BLaER1 treated with 17β-estradiol and CSF1 and Interleukin-3, amounts not matched to agents 10 nM and 100 nM (cell line): ENCODE measurements at regions not wholly inside any gene's neighbourhood (a gene's known extent, or its start where the extent isn't known, plus 50 kb on each side); places are given as distances from the start of the nearest gene placed in this dataset.

Source experiments
- H3K27ac ChIP-seq, 11 experiments: shearing (Covaris generic); formaldehyde crosslinking; 2 replicates each; pipeline ENCODE4 v1.8.1; 2022
- H3K27me3 ChIP-seq, 11 experiments: shearing (Covaris generic); formaldehyde crosslinking; 2 replicates each; pipeline ENCODE4 v1.8.1; 2022
- H3K36me3 ChIP-seq, 11 experiments: shearing (Covaris generic); formaldehyde crosslinking; 2 replicates each; pipeline ENCODE4 v1.8.1; 2022
- H3K4me1 ChIP-seq, 10 experiments: shearing (Covaris generic); formaldehyde crosslinking; 2 replicates each; pipeline ENCODE4 v1.8.1; 2022
- H3K4me2 ChIP-seq, 11 experiments: shearing (Covaris generic); formaldehyde crosslinking; 2 replicates each; pipeline ENCODE4 v1.8.1; 2022
- H3K4me3 ChIP-seq, 10 experiments: shearing (Covaris generic); formaldehyde crosslinking; 2 replicates each; pipeline ENCODE4 v1.8.1; 2022
- H3K9ac ChIP-seq, 11 experiments: shearing (Covaris generic); formaldehyde crosslinking; 2 replicates each; pipeline ENCODE4 v1.8.1; 2022
- H3K9me3 ChIP-seq, 11 experiments: shearing (Covaris generic); formaldehyde crosslinking; replicated peaks in 1 of 11; 2 replicates each; pipeline ENCODE4 v1.8.1; 2022
- H4K20me1 ChIP-seq, 11 experiments: shearing (Covaris generic); formaldehyde crosslinking; 2 replicates each; pipeline ENCODE4 v1.8.1; 2022
- Cebpa-rat ChIP-seq, 11 experiments: shearing (Covaris generic); IDR thresholded peaks; 2 replicates each; pipeline ENCODE4 v1.8.1; 2022

DNA sequence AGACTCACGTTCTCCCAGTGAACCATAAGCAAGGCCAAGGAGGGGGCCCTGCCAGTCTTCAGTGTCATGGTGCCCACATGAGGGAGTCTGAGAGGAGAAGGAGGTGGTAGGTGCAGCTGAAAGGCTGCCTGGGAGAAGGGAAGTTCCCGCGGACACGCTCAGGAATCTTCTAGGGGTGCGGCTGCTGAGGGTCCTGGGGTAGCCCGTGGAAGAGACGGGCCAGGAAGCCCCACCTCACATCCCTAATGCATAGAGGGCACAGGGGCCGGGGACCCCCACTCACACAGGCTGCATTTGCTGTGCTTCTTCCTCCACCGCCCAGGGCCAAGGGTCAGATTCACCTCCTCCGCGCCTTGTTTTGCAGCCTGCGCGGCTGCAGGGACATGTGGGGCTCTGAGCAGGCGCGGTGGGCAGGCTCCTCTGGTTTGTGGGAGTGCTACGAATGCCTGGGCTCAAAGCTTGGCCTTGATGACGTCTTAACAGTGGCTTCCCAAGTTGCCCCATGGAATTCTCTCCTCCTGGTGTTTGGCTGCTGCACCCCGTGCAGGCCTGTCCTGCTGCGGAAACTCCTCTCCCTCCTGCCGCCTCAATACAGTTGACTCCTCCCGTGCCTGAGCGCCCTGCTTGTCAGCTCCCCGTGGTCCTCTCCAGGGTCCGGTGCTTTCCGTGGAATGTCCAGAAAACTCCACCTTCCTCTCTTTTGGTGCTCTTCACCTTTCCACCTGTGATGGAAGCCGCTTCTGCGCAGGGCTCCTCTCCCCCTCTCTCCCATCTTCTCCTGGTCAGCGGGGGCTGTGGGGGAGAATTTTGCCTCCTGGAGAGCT lies 95.7 kb downstream of the VAPA start:
- H3K27ac ChIP-seq, result peak overlapping the region in 1 of 11 experiments; percentile 40; a peak in 2 of 22 replicates

DNA sequence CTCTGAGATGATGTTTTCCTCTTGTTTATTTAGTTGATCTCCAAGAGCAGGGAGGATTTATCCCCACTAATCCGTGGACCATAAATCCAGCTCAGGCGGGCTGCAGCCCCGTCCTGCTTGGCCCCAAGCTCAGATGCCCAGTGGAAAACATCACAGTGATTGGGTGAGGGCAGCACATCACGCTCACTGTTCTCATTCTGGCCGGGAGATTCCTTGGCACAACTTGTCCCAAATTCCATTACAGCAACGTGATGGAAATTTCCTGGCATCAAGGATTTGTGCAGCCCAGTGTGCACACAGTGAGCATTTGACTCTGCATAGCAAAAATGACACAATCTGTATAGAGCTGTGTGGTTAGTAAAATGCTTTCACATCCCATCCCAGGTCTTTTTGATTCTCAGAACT lies 96.8 kb downstream of the VAPA start:
- no peak for TF ChIP-seq Cebpa-rat (IDR thresholded peaks at IDR 0.05)
- H3K4me3 ChIP-seq, result no peak overlapping the region
- no peaks in the 10 kb centered on the region for H4K20me1 ChIP-seq
- no peak overlapping the region for H3K27ac ChIP-seq
- H3K9me3 ChIP-seq, result peaks cover 0 to 4% (median 0%) of the 10 kb centered on the region in 11 experiments; a peak in 1 of 22 replicates
- no peaks in the 10 kb centered on the region for H3K36me3 ChIP-seq
- H3K4me1 ChIP-seq, result peaks cover 57 to 67% (median 62%) of the 10 kb centered on the region in 10 experiments
- no peaks in the 10 kb centered on the region for H3K27me3 ChIP-seq
- peak overlapping the region in 10 of 11 experiments; percentile 9 to 96 (median 42); a peak in 14 of 22 replicates for H3K4me2 ChIP-seq
- H3K9ac ChIP-seq, result no peak overlapping the region

More for the DNA sequence above, 95.7 kb downstream of the VAPA start:
- Histone ChIP-seq H3K27me3 (no peaks in the 10 kb centered on the region), H3K4me1 (peaks cover 54 to 62% (median 57%) of the 10 kb centered on the region in 10 experiments), H4K20me1 (no peaks in the 10 kb centered on the region), H3K4me3 (no peak overlapping the region), H3K4me2 (no peak overlapping the region), H3K9ac (no peak overlapping the region), H3K36me3 (no peaks in the 10 kb centered on the region), H3K9me3 (peaks cover 0 to 4% (median 0%) of the 10 kb centered on the region in 11 experiments; a peak in 1 of 22 replicates)
- no peak for TF ChIP-seq Cebpa-rat (IDR thresholded peaks at IDR 0.05)

GRCh38 chr18:10011061-10011460 lies 97.2 kb downstream of the VAPA start:
- Histone ChIP-seq H3K36me3 (no peaks in the 10 kb centered on the region), H3K27me3 (no peaks in the 10 kb centered on the region), H3K4me3 (no peak overlapping the region), H3K9ac (no peak overlapping the region), H4K20me1 (no peaks in the 10 kb centered on the region), H3K4me2 (peak overlapping the region in 10 of 11 experiments; percentile 2 to 96 (median 42); a peak in 15 of 22 replicates), H3K9me3 (peaks cover 0 to 4% (median 0%) of the 10 kb centered on the region in 11 experiments; a peak in 1 of 22 replicates), H3K27ac (peak overlapping the region in 2 of 11 experiments; percentile 17 to 19; a peak in 1 of 22 replicates), H3K4me1 (peaks cover 57 to 70% (median 62%) of the 10 kb centered on the region in 10 experiments)
- TF ChIP-seq Cebpa-rat (IDR thresholded peaks at IDR 0.05), result no peak

- Histone ChIP-seq H3K36me3 (no peaks in the 10 kb centered on the region), H3K27ac (peak overlapping the region in 3 of 11 experiments; percentile 3 to 19 (median 17); a peak in 1 of 22 replicates), H3K4me1 (peaks cover 57 to 70% (median 62%) of the 10 kb centered on the region in 10 experiments), H4K20me1 (no peaks in the 10 kb centered on the region), H3K4me2 (peak overlapping the region in 10 of 11 experiments; percentile 4 to 96 (median 66); a peak in 13 of 22 replicates), H3K9me3 (peaks cover 0 to 4% (median 0%) of the 10 kb centered on the region in 11 experiments; a peak in 1 of 22 replicates), H3K4me3 (no peak overlapping the region), H3K27me3 (no peaks in the 10 kb centered on the region), H3K9ac (no peak overlapping the region)
- TF ChIP-seq Cebpa-rat (IDR thresholded peaks at IDR 0.05), result no peak
Observed at GRCh38 chr18:10011751-10012150, 97.9 kb downstream of the VAPA start.

GRCh38 chr18:10012526-10012925 lies 98.7 kb downstream of the VAPA start:
- H3K27me3 ChIP-seq, result no peaks in the 10 kb centered on the region
- peaks cover 57 to 73% (median 65%) of the 10 kb centered on the region in 10 experiments for H3K4me1 ChIP-seq
- TF ChIP-seq Cebpa-rat (IDR thresholded peaks at IDR 0.05), result no peak
- peak overlapping the region in 8 of 11 experiments; percentile 4 to 96 (median 84); a peak in 11 of 22 replicates for H3K4me2 ChIP-seq
- peaks cover 0 to 4% (median 0%) of the 10 kb centered on the region in 11 experiments; a peak in 1 of 22 replicates for H3K9me3 ChIP-seq
- peak overlapping the region in 4 of 11 experiments; percentile 3 to 88 (median 47); a peak in 3 of 22 replicates for H3K27ac ChIP-seq
- H3K4me3 ChIP-seq, result no peak overlapping the region
- no peaks in the 10 kb centered on the region for H4K20me1 ChIP-seq
- H3K9ac ChIP-seq, result no peak overlapping the region
- no peaks in the 10 kb centered on the region for H3K36me3 ChIP-seq

DNA sequence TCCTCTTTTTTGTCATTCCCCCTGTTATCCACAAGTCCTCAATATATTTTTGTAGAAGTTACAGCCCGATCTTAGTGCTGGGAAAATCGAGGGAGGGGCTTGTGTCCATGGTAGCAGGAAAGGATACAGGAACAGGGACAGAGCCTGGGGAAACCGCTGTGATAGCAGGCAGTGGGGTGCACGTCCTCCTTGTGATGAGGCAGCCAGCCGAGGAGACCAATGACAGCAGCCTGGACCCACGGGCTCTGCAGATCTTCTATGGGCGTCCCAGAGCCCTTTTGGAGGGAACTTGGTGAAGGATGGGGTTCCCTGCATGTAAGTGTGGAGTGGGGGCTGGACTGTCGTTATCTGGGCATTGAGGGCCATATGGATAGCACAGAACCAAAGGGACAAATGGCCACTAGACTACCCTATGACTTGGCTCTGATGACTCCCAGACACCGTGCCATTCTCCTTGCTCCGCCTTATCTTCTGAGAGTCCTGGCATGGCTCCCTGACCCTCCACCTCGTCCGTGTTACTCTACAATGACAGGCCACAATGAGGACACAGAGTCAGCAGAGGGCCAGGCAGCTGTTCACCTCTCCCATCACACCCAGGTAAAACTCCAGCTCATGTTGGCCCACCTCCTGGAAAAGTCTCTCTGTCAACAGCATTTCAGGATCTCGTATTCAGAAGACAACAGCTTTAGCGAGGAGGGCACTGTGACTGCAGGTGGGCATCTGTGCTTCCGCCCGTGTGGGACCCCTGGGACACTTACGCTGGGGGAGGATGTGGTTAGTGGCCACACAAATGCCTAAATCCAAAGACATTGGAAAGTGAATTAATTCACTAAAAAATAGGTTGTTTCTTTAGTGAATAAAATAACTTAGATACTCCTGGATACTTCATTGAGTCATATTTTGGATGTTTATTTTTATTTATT lies 100.1 kb downstream of the VAPA start:
- peaks cover 70 to 80% (median 73%) of the 10 kb centered on the region in 10 experiments for H3K4me1 ChIP-seq
- no peak for TF ChIP-seq Cebpa-rat (IDR thresholded peaks at IDR 0.05)

DNA sequence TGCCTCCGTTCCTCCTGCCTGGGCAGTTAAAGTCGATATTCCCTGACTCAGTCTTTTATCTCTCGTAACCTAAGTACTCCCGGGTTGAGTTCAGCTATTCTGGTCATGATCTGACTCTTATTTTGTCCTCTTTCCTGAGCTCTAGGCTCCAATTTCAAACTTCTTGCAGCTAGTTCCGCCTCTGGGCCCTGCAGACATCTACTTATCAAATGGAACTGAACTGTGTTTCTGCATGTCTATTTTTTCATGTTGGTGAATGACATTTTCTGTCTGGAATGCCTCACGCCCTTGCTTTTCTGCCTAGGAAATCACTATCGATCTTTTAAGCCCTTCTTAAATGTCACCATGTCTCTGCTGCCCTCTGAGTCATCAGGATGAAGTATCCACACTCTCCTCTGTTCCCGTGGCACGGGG lies 101.5 kb downstream of the VAPA start:
- peak overlapping the region; percentile 67 to 96 (median 84) for H3K4me2 ChIP-seq

More for the DNA sequence above, 100.1 kb downstream of the VAPA start:
- peak overlapping the region; percentile 67 to 96 (median 84) for H3K4me2 ChIP-seq
- peaks cover 0 to 4% (median 0%) of the 10 kb centered on the region in 11 experiments; a peak in 1 of 22 replicates for H3K9me3 ChIP-seq
- peak overlapping the region in 1 of 10 experiments; percentile 9; a peak in 1 of 20 replicates for H3K4me3 ChIP-seq
- H3K9ac ChIP-seq, result peak overlapping the region in 8 of 11 experiments; percentile 5 to 61 (median 46); a peak in 10 of 22 replicates
- peak overlapping the region in 10 of 11 experiments; percentile 67 to 90 (median 86); a peak in 20 of 22 replicates for H3K27ac ChIP-seq
- no peaks in the 10 kb centered on the region for H3K27me3 ChIP-seq
- no peaks in the 10 kb centered on the region for H4K20me1 ChIP-seq
- no peaks in the 10 kb centered on the region for H3K36me3 ChIP-seq

More for the DNA sequence above, 101.5 kb downstream of the VAPA start:
- H3K4me1 ChIP-seq, result peaks cover 78 to 85% (median 84%) of the 10 kb centered on the region in 10 experiments
- no peaks in the 10 kb centered on the region for H4K20me1 ChIP-seq
- H3K27me3 ChIP-seq, result no peaks in the 10 kb centered on the region
- H3K36me3 ChIP-seq, result no peaks in the 10 kb centered on the region
- no peak for TF ChIP-seq Cebpa-rat (IDR thresholded peaks at IDR 0.05)
- peak overlapping the region in 10 of 11 experiments; percentile 62 to 79 (median 76); a peak in 18 of 22 replicates for H3K9ac ChIP-seq
- peak overlapping the region; percentile 67 to 91 (median 87); a peak in 21 of 22 replicates for H3K27ac ChIP-seq
- H3K9me3 ChIP-seq, result 0 out of 22 replicates have a peak, but pooled peaks cover 0 to 4% (median 0%) of the 10 kb centered on the region in 11 experiments
- no peak overlapping the region for H3K4me3 ChIP-seq
